K562 (cell line): ENCODE measurements at regions not wholly inside any gene's neighbourhood (a gene's known extent, or its start where the extent isn't known, plus 50 kb on each side); places are given as distances from the start of the nearest gene placed in this dataset.

Experiments
- CTCF ChIP-seq, 3 experiments: IDR thresholded peaks in 2 of 3; conservative IDR thresholded peaks in 1 of 3; 2 replicates each; pipeline ENCODE4 v1.5.1; 2011 to 2012; ENCODE audit warnings: low read length in 3 of 3, mild to moderate bottlenecking in 3 of 3, control low read depth in 2 of 3, improper control_type of control experiment in 1 of 3, inconsistent platforms in 1 of 3, low read depth in 1 of 3, mixed read lengths in 1 of 3, moderate library complexity in 1 of 3; ENCODE audit not compliant: insufficient read depth in 2 of 3
- E2F4 ChIP-seq: sonication (generic); formaldehyde crosslinking; IDR thresholded peaks from 2 replicates; pipeline ENCODE4 v1.8.0; 2022; ENCODE audit warnings: mild to moderate bottlenecking, low read depth, missing genetic modification reagents
- FOXA1 ChIP-seq: fragments of 450-650 bp; IDR thresholded peaks from 2 replicates; pipeline ENCODE4 v1.6.1; 2016; ENCODE audit warnings: mild to moderate bottlenecking, borderline replicate concordance
- JUND ChIP-seq, 2 experiments: IDR thresholded peaks; 2 replicates in 1 of 2; 3 replicates in 1 of 2; pipeline ENCODE4 v1.6.1; 2011; ENCODE audit warnings: borderline replicate concordance in 2 of 2, low read depth in 2 of 2, low read length in 2 of 2, improper control_type of control experiment in 1 of 2, missing biosample characterization in 1 of 2, missing genetic modification characterization in 1 of 2, missing genetic modification reagents in 1 of 2
- SMC3 ChIP-seq: conservative IDR thresholded peaks from 2 replicates; pipeline ENCODE4 v1.6.1; 2011; ENCODE audit warnings: low read depth, low read length, improper control_type of control experiment; ENCODE audit not compliant: insufficient read depth
- UBTF ChIP-seq, 2 experiments: IDR thresholded peaks; 2 replicates each; pipeline ENCODE4 v1.6.1; 2012; ENCODE audit warnings: improper control_type of control experiment in 2 of 2, low read depth in 2 of 2, low read length in 2 of 2, borderline replicate concordance in 1 of 2
- ZNF354B ChIP-seq: fragments of 250-450 bp; sonication (Bioruptor Pico); IDR thresholded peaks from 2 replicates; pipeline ENCODE4 v1.4.0; 2020
- ZNF707 ChIP-seq: fragments of 250-450 bp; sonication (Bioruptor Pico); conservative IDR thresholded peaks from 2 replicates; pipeline ENCODE4 v1.8.0; 2022; ENCODE audit warnings: inconsistent platforms, mild to moderate bottlenecking, moderate library complexity
- ZNF766 ChIP-seq: fragments of 200-800 bp; sonication (Bioruptor generic); conservative IDR thresholded peaks from 2 replicates; pipeline ENCODE4 v1.6.1; 2016; ENCODE audit warnings: missing genetic modification characterization, missing compliant biosample characterization
- TF ChIP-seq, protein P1 (sequence below): sonication (generic); formaldehyde crosslinking; IDR thresholded peaks from 2 replicates; pipeline ENCODE4 v1.8.1; 2022; ENCODE audit warnings: missing genetic modification reagents
- TF ChIP-seq, protein P2 (sequence below): fragments of 450-650 bp; IDR thresholded peaks from 2 replicates; pipeline ENCODE4 v1.6.1; 2017; ENCODE audit warnings: antibody characterized with exemption

DNA sequence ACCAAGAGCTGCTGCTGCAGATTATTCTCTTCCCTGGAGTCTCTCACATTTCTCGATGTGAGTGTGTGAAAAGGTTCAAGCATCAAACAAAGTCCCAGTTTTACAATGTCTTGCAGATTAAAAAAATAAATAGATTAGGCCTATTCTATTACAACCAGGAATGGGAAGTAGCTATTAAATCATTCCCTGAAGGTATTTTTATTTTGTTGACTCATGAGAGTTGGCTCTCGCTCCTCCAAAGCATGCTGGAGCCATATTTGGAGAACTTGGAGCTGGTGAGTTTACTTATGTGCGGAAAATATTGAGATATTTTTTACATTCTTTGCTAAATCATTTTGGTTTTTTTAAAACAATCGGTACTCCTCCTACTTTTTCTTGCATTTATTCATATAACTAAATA lies 572.3 kb downstream of the ETNK1 start:
- TF ChIP-seq UBTF (IDR thresholded peaks at IDR 0.05; ENCODE audit: borderline replicate concordance in 1 of 2, low read depth in 2 of 2, low read length in 2 of 2) = no peak
- TF ChIP-seq E2F4 (CRISPR knock-in tag) = no peak
- TF ChIP-seq ZNF354B = no peak
- no peak for TF ChIP-seq FOXA1
- TF ChIP-seq CTCF (IDR thresholded peaks at IDR 0.05 in 2 of 3, conservative IDR thresholded peaks at IDR 0.05 in 1 of 3; ENCODE audit: insufficient read depth in 2 of 3, low read depth in 1 of 3, low read length in 3 of 3) = no peak
- no peak for TF ChIP-seq ZNF707
- TF ChIP-seq, protein P1, sequence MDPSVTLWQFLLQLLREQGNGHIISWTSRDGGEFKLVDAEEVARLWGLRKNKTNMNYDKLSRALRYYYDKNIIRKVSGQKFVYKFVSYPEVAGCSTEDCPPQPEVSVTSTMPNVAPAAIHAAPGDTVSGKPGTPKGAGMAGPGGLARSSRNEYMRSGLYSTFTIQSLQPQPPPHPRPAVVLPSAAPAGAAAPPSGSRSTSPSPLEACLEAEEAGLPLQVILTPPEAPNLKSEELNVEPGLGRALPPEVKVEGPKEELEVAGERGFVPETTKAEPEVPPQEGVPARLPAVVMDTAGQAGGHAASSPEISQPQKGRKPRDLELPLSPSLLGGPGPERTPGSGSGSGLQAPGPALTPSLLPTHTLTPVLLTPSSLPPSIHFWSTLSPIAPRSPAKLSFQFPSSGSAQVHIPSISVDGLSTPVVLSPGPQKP (CRISPR knock-in tag) = no peak
- no peak for TF ChIP-seq ZNF766
- TF ChIP-seq SMC3 = no peak
- TF ChIP-seq, protein P2, sequence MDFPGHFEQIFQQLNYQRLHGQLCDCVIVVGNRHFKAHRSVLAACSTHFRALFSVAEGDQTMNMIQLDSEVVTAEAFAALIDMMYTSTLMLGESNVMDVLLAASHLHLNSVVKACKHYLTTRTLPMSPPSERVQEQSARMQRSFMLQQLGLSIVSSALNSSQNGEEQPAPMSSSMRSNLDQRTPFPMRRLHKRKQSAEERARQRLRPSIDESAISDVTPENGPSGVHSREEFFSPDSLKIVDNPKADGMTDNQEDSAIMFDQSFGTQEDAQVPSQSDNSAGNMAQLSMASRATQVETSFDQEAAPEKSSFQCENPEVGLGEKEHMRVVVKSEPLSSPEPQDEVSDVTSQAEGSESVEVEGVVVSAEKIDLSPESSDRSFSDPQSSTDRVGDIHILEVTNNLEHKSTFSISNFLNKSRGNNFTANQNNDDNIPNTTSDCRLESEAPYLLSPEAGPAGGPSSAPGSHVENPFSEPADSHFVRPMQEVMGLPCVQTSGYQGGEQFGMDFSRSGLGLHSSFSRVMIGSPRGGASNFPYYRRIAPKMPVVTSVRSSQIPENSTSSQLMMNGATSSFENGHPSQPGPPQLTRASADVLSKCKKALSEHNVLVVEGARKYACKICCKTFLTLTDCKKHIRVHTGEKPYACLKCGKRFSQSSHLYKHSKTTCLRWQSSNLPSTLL = no peak
- no peak for TF ChIP-seq JUND (IDR thresholded peaks at IDR 0.05; ENCODE audit: borderline replicate concordance, low read depth, low read length)
- TF ChIP-seq JUND (tag; IDR thresholded peaks at IDR 0.05; ENCODE audit: borderline replicate concordance, low read depth, low read length) = no peak
